Large intestine (tissue), 3 donors: ENCODE measurements at regions not wholly inside any gene's neighbourhood (a gene's known extent, or its start where the extent isn't known, plus 50 kb on each side); places are given as distances from the start of the nearest gene placed in this dataset.

ENCODE experiments used
- DNase-seq, 2 donors: peaks; one replicate each; pipeline versions ENCODE4 v3.0.0 to v3.0.0-alpha.2; 2013
- H3K27ac ChIP-seq: one replicate; pipeline ENCODE4 v1.5.1; 2013; ENCODE audit warnings: low read length
- H3K27me3 ChIP-seq: 2 replicates; pipeline ENCODE4 v1.6.1; 2013; ENCODE audit warnings: low read length; ENCODE audit not compliant: control insufficient read depth, insufficient read depth
- H3K36me3 ChIP-seq: 2 replicates; pipeline ENCODE4 v1.6.1; 2013; ENCODE audit warnings: low read length; ENCODE audit not compliant: control insufficient read depth, insufficient read depth
- H3K4me1 ChIP-seq: one replicate; pipeline ENCODE4 v1.6.1; 2013; ENCODE audit warnings: low read length; ENCODE audit not compliant: control insufficient read depth, insufficient read depth
- H3K4me3 ChIP-seq: one replicate; pipeline ENCODE4 v1.5.1; 2013; ENCODE audit warnings: low read length
- H3K9me3 ChIP-seq: one replicate; pipeline ENCODE4 v1.6.1; 2013; ENCODE audit warnings: mild to moderate bottlenecking, low read depth, low read length, moderate library complexity; ENCODE audit not compliant: control insufficient read depth
- WGBS: methylation state at CpG from one replicate; pipeline ENCODE4 v1.1.5; 2013; ENCODE audit warnings: low lambda C conversion rate; ENCODE audit not compliant: insufficient coverage; 5-methylcytosine and 5-hydroxymethylcytosine counted together

DNA sequence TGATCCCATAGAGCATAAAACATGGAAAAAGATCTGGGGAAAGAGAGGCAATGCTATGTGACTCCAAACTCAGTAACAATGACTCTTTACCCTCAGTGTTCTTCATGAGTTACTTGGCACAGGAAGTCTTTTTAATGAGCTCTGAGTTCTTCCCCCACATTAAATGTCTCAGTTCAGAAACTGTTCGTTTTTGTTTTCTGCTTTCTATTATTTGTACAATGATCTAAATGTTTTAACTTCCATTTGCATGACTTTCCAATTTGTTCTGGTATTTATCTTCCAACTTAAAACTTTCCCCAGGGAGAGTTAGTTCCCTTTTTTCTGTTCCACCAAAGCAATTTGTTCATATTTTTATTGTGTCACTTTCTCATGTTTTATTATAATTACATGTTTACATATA lies 177.0 kb upstream of the ZBTB20 start:
- Histone ChIP-seq H3K4me1 (no peaks in the 10 kb centered on the region), H3K27me3 (no peaks in the 10 kb centered on the region), H3K27ac (no peak overlapping the region), H3K36me3 (no peaks in the 10 kb centered on the region), H3K9me3 (no peaks in the 10 kb centered on the region), H3K4me3 (no peak overlapping the region)
- no peak for DNase-seq
- 75% methylated on average over 1 of the region's 1 CpG for WGBS

DNA sequence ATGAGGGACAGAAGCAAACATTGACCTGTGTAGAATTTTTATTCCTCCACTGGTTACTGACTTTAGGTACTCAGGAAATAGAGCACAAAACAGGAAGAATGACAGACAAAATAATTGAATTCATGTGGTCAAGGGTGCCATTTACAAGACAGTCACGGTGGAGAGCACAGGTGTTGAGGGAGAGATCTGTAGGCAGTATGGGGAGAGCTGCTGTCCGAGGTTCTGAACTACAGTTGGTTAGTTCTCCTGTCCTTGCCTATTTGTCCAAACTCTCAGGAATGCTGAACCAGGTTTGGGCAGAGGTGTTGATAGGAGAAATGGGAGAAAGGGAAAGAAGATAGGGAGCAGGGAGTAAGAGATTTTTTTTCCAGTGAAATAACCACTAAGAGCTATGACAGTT lies 178.5 kb upstream of the ZBTB20 start:
- Histone ChIP-seq H3K9me3 (no peaks in the 10 kb centered on the region), H3K27me3 (no peaks in the 10 kb centered on the region), H3K36me3 (no peaks in the 10 kb centered on the region), H3K4me3 (no peak overlapping the region), H3K27ac (no peak overlapping the region), H3K4me1 (no peaks in the 10 kb centered on the region)
- WGBS, result 0% methylated on average over 1 of the region's 2 CpGs
- DNase-seq, result peak in 1 of 2 donors; percentile 1

DNA sequence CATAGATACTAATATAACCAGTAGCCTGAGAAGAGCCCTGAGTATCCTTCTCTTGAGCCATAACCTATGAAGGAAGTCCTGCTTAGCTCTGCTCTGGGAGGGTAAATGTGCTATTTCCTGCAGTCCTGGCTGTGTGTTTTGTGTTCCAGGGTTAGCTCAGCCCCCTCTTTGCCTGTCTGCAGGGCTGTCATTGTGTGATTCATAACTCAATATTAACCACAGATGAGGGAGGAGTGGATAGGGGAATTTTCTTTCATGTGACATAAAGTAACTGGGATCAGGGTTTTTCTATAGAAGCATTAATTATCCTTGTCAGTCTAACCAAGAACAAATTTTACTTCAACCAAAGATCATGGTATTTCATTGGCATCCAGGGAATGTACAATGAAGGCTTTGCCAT lies 183.3 kb upstream of the ZBTB20 start:
- Histone ChIP-seq H3K36me3 (no peaks in the 10 kb centered on the region), H3K27ac (no peak overlapping the region), H3K4me1 (no peaks in the 10 kb centered on the region), H3K4me3 (no peak overlapping the region), H3K9me3 (no peaks in the 10 kb centered on the region), H3K27me3 (no peaks in the 10 kb centered on the region)
- no peak for DNase-seq

DNA sequence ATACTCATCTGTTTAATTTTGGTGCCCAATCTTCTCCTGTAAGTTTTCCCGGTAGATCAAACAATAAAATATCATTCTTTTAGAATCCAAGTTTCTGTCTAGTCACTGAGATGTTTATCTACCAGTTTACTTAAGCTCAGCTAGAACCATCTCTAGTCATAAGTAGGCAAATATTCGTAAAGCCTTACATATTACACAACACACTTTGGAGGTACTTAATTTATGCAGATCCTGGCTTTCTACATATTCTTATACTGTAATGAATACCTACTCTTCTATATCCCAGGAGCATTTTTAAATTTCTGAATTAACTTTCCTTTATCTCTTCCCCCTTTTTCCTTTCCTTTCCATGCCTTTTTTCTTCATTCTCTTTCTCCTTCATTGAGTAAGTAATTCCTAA lies 185.9 kb upstream of the ZBTB20 start:
- no peak overlapping the region for H3K4me3 ChIP-seq
- no peak overlapping the region for H3K27ac ChIP-seq
- H3K9me3 ChIP-seq, result no peaks in the 10 kb centered on the region
- no peaks in the 10 kb centered on the region for H3K36me3 ChIP-seq
- 60% methylated on average over 1 of the region's 2 CpGs for WGBS
- H3K27me3 ChIP-seq, result no peaks in the 10 kb centered on the region
- no peaks in the 10 kb centered on the region for H3K4me1 ChIP-seq
- DNase-seq, result no peak

DNA sequence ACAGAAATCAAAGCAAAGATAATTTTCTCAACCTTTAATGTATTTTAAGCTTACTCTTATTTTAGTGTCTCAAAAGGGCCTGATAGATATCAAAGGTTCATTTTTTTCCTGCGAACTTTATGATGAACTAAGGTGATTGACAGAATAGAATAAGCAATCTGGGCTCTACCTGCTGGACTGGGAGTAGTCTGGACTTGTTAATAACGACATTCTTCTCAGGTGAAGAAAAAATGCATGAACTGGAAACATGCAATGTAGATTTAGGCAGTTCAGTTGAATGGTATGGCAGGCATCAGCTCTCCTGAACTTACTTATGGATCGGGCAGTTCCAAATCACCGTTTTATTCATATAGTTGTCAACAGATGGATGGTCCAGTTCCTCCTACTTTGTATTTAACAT lies 189.7 kb upstream of the ZBTB20 start:
- no peak overlapping the region for H3K4me3 ChIP-seq
- H3K27ac ChIP-seq, result no peak overlapping the region
- no peaks in the 10 kb centered on the region for H3K36me3 ChIP-seq
- no peaks in the 10 kb centered on the region for H3K9me3 ChIP-seq
- H3K4me1 ChIP-seq, result no peaks in the 10 kb centered on the region
- H3K27me3 ChIP-seq, result no peaks in the 10 kb centered on the region
- no peak for DNase-seq
- no CpG with 5 or more reads among the region's 4 CpGs for WGBS

DNA sequence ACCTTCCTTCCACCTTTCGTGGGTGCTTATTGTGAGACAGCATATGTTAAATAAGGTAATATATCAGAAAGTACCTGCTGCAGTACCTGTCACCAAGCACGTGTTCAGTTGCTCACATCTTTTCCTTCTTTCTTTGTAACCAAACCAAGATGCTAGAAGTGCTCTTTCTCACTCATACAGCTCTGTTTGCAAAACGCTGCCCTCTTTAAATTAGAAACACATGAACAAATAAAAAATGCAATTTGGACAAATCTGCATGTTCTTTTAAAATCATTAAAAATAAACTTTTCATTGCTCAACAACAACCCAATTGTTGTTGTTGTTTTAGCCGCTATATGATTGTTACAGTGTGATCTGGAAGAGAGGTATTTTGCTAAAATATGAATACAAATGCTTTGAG lies 193.5 kb upstream of the ZBTB20 start:
- Histone ChIP-seq H3K9me3 (no peaks in the 10 kb centered on the region), H3K27me3 (no peaks in the 10 kb centered on the region), H3K4me1 (no peaks in the 10 kb centered on the region), H3K27ac (no peak overlapping the region), H3K36me3 (no peaks in the 10 kb centered on the region), H3K4me3 (no peak overlapping the region)
- WGBS, result 100% methylated on average over 1 of the region's 4 CpGs
- DNase-seq, result no peak

DNA sequence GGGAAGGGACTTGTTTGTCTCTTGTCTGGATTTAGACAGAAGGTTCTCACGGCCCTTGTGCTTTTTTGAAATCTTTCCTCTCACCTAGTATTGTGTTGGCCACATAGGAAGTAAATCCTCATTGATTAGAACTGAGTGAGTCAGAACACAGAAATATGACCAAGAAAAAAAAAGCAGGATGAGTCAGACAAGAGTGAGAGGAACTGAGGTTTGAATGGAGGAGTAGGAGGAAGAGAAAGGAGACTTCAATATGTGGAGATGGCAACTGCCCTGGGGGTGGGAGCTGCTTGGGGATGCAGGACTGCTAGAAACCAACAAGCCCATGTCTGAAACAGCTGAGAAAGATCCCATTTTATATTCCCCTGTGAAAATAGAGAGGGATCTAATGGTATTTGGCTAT lies 194.1 kb upstream of the ZBTB20 start:
- Histone ChIP-seq H3K4me1 (no peaks in the 10 kb centered on the region), H3K36me3 (no peaks in the 10 kb centered on the region), H3K9me3 (no peaks in the 10 kb centered on the region), H3K4me3 (no peak overlapping the region), H3K27ac (no peak overlapping the region), H3K27me3 (no peaks in the 10 kb centered on the region)
- no CpG with 5 or more reads among the region's 1 CpG for WGBS
- no peak for DNase-seq

DNA sequence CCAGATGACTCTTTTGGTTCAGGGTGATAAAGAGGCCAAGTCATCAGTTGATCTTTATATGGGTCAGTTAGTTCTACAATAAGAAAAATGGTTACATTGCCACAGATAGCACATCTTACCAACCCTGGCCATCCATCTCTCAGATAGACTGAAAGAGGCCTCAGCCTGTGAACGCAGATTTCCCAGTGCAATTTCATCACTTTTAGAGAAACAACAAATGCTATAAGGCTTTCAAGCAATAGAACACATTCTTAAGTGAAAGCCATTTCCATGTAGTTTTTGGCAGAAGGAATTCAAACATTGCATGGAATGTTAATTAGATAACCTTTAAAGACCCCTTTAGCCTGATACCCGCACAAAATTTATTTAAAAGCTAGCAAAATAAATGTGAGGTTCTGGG lies 200.6 kb upstream of the ZBTB20 start:
- Histone ChIP-seq H3K9me3 (no peaks in the 10 kb centered on the region), H3K36me3 (no peaks in the 10 kb centered on the region), H3K4me3 (no peak overlapping the region), H3K27ac (no peak overlapping the region), H3K4me1 (no peaks in the 10 kb centered on the region), H3K27me3 (no peaks in the 10 kb centered on the region)
- DNase-seq, result no peak
- WGBS, result 67% methylated on average over 1 of the region's 2 CpGs

GRCh38 chr3:115348412-115348811 lies 201.3 kb upstream of the ZBTB20 start:
- 83% methylated on average over 1 of the region's 3 CpGs for WGBS
- no peaks in the 10 kb centered on the region for H3K36me3 ChIP-seq
- H3K27ac ChIP-seq, result no peak overlapping the region
- H3K4me1 ChIP-seq, result no peaks in the 10 kb centered on the region
- no peaks in the 10 kb centered on the region for H3K27me3 ChIP-seq
- no peak overlapping the region for H3K4me3 ChIP-seq
- H3K9me3 ChIP-seq, result no peaks in the 10 kb centered on the region
- no peak for DNase-seq

- no peaks in the 10 kb centered on the region for H3K27me3 ChIP-seq
- no peak overlapping the region for H3K27ac ChIP-seq
- H3K9me3 ChIP-seq, result no peaks in the 10 kb centered on the region
- H3K36me3 ChIP-seq, result no peaks in the 10 kb centered on the region
- H3K4me3 ChIP-seq, result no peak overlapping the region
- H3K4me1 ChIP-seq, result no peaks in the 10 kb centered on the region
- WGBS, result 100% methylated on average over 1 of the region's 4 CpGs
- DNase-seq, result no peak
Observed at GRCh38 chr3:115348951-115349745, 202.1 kb upstream of the ZBTB20 start.

DNA sequence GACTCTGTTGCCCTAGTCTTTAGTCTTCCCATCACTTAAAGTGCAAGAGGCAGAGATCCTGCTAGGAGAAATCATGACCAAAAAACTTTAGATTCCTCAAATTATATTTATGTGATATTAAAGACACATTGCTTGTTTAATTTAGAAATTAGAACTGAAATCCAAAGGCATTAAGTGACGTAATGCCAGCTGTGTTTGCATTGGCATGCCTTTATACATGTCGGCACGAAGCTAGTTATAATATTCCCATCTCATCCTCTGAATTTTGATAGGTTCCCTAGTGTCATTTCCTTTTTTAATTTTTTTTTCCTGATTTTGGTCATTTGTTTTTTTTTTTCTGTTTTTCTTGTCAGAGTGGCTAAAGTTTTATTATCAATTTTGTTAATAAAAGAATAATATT lies 203.5 kb upstream of the ZBTB20 start:
- no peak for DNase-seq
- Histone ChIP-seq H3K27me3 (no peaks in the 10 kb centered on the region), H3K36me3 (no peaks in the 10 kb centered on the region), H3K9me3 (no peaks in the 10 kb centered on the region), H3K27ac (no peak overlapping the region), H3K4me3 (no peak overlapping the region), H3K4me1 (no peaks in the 10 kb centered on the region)
- 90% methylated on average over 3 of the region's 3 CpGs for WGBS
